ENCODE measurements at regions not wholly inside any gene's neighbourhood (a gene's known extent, or its start where the extent isn't known, plus 50 kb on each side); places are given as distances from the start of the nearest gene placed in this dataset.

DNA sequence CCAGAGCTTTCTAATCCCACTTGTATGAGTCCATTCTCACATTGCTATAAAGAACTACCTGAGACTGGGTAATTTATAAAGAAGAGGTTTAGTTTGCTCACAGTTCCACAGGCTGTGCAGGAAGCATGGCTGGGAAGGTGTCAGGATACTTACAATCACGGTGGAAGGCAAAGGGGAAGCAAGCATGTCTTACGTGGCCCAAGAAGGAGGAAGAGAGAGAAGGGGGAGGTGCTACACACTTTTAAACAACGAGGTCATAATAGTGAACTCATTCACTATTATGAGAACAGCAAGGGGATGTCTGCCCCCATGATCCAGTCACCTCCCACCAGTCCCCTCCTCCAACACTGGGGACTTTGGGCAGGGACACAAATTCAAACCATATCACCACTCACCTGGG is 67.8 kb downstream of the TTC32 start:
- Mint-ChIP-seq H3K27me3 (ENCODE audit: unreplicated experiment) (no peaks in the 10 kb centered on the region), H3K27ac (ENCODE audit: unreplicated experiment) (no peak overlapping the region), H3K9me3 (ENCODE audit: unreplicated experiment) (no peaks in the 10 kb centered on the region), H3K36me3 (ENCODE audit: low read depth, unreplicated experiment) (no peaks in the 10 kb centered on the region), H3K4me3 (ENCODE audit: unreplicated experiment) (no peak overlapping the region), H3K4me1 (ENCODE audit: unreplicated experiment) (no peaks in the 10 kb centered on the region)
- no peak for DNase-seq (ENCODE audit: low spot score)
- TF ChIP-seq, protein P1, sequence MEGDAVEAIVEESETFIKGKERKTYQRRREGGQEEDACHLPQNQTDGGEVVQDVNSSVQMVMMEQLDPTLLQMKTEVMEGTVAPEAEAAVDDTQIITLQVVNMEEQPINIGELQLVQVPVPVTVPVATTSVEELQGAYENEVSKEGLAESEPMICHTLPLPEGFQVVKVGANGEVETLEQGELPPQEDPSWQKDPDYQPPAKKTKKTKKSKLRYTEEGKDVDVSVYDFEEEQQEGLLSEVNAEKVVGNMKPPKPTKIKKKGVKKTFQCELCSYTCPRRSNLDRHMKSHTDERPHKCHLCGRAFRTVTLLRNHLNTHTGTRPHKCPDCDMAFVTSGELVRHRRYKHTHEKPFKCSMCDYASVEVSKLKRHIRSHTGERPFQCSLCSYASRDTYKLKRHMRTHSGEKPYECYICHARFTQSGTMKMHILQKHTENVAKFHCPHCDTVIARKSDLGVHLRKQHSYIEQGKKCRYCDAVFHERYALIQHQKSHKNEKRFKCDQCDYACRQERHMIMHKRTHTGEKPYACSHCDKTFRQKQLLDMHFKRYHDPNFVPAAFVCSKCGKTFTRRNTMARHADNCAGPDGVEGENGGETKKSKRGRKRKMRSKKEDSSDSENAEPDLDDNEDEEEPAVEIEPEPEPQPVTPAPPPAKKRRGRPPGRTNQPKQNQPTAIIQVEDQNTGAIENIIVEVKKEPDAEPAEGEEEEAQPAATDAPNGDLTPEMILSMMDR (IDR thresholded peaks at IDR 0.05; ENCODE audit: unreplicated experiment): no peak

DNA sequence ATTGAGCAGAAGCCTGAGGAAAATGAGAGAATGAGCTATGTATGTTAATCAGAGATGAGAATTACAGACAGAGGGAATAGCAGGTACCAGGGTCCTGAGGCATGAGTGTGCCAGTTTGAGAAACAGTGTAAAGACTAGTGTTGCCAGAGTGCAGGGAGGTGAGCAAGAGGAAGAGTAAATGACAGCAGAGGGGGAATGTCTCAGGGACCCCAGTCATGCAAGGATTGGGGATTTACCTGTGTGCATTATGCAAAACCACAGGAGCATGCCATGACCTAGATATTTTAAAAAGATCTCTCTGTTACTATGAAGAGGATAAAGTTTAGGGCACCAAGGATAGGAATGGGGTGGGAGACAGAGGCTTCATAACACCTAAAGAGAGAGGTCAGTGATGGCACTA is 72.1 kb downstream of the TTC32 start:
- no peaks in the 10 kb centered on the region for H3K36me3 Mint-ChIP-seq (ENCODE audit: low read depth, unreplicated experiment)
- no peak for DNase-seq (ENCODE audit: low spot score)
- no peak overlapping the region for H3K27ac Mint-ChIP-seq (ENCODE audit: unreplicated experiment)
- no peaks in the 10 kb centered on the region for H3K27me3 Mint-ChIP-seq (ENCODE audit: unreplicated experiment)
- H3K4me3 Mint-ChIP-seq (ENCODE audit: unreplicated experiment): no peak overlapping the region
- no peaks in the 10 kb centered on the region for H3K4me1 Mint-ChIP-seq (ENCODE audit: unreplicated experiment)
- no peaks in the 10 kb centered on the region for H3K9me3 Mint-ChIP-seq (ENCODE audit: unreplicated experiment)
- TF ChIP-seq, protein P1 (IDR thresholded peaks at IDR 0.05; ENCODE audit: unreplicated experiment): no peak

DNA sequence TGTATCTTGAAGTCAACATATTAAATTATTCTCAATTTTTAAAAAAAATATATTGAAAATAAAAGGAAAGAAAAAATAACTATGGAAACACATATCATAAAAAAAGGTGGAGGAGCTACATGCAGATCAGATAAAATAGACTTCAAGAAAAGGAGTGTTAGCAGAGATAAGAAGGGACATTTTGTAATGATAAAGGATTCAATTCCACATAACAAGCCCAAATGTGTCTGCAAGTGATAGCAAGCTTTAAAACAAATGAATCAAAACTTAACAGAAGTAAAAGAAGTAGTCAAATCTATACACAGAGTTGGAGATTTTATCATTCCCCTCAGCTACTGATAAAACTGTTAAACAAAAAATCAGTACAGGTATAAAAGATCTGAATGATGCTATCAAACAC is 74.9 kb downstream of the TTC32 start:
- no peak overlapping the region for H3K27ac Mint-ChIP-seq (ENCODE audit: unreplicated experiment)
- H3K4me3 Mint-ChIP-seq (ENCODE audit: unreplicated experiment): no peak overlapping the region
- DNase-seq (ENCODE audit: low spot score): no peak
- no peaks in the 10 kb centered on the region for H3K4me1 Mint-ChIP-seq (ENCODE audit: unreplicated experiment)
- no peaks in the 10 kb centered on the region for H3K9me3 Mint-ChIP-seq (ENCODE audit: unreplicated experiment)
- TF ChIP-seq, protein P1 (IDR thresholded peaks at IDR 0.05; ENCODE audit: unreplicated experiment): no peak
- no peaks in the 10 kb centered on the region for H3K36me3 Mint-ChIP-seq (ENCODE audit: low read depth, unreplicated experiment)
- no peaks in the 10 kb centered on the region for H3K27me3 Mint-ChIP-seq (ENCODE audit: unreplicated experiment)

DNA sequence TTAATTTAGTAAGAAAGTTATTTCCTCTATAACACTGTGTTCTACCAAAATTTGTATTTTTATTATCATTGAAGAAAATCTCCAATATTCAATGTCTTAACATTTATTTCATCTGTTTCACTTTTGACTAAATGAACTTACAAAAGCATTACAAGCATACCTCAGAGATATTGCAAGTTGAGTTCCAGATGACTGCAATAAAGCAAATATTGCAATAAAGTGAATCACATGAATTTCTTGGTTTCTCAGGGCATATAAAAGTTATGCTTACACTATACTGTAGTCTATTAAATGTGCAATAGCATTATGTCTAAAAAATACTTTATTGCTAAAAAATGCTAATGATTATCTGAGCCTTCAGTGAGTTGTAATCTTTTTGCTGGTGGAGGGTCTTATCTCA is 78.3 kb downstream of the TTC32 start:
- Mint-ChIP-seq H3K9me3 (ENCODE audit: unreplicated experiment) (no peaks in the 10 kb centered on the region), H3K4me1 (ENCODE audit: unreplicated experiment) (no peaks in the 10 kb centered on the region), H3K27ac (ENCODE audit: unreplicated experiment) (no peak overlapping the region), H3K36me3 (ENCODE audit: low read depth, unreplicated experiment) (no peaks in the 10 kb centered on the region), H3K27me3 (ENCODE audit: unreplicated experiment) (no peaks in the 10 kb centered on the region), H3K4me3 (ENCODE audit: unreplicated experiment) (no peak overlapping the region)
- no peak for DNase-seq (ENCODE audit: low spot score)
- TF ChIP-seq, protein P1 (IDR thresholded peaks at IDR 0.05; ENCODE audit: unreplicated experiment): no peak

DNA sequence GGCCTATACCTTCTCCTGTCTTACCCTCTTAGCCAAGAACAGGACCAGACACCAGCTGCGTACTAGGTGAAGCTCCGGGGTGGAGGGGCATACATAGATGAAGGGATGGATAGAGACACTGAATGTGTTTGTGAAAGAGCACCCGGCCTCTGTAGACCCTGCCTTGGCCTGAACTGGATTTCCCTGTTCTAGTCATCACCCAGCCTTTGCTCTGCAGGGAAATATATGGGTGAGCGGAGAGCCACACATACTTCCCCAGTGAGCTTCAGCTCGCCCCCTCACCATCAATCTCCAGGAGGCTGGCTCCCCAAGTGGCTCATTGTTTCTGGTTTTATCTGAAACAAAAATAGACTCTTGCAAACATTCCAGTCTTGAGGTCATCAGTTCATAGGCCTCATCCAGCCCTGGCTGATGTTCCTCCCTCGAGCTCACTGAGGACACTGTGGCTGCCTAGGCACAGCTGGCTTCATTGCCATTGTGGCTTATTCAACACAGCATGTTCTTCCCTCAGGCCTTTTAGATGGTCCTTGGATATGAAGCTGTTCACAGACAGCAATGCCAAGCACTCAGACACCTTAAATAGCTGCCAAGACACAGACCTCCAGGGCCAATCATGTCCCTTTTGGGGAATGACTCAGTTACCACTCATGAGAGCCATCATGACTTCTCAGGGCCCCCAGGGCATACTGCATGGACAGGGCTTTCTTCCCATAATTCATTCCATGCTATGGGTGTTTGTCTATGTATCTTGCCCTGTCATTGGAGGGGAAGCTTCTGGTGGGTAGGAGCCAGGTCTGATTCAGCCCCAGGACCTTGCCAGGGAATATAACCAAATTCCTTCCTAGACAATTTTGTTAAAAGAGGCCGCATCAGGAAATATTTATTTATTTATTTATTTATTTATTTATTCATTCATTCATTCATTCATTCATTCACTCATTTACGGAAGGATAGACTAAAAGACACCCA is 82.4 kb downstream of the TTC32 start:
- TF ChIP-seq, protein P1 (IDR thresholded peaks at IDR 0.05; ENCODE audit: unreplicated experiment): no peak
- Mint-ChIP-seq H3K27ac (ENCODE audit: unreplicated experiment) (no peak overlapping the region), H3K36me3 (ENCODE audit: low read depth, unreplicated experiment) (no peaks in the 10 kb centered on the region), H3K27me3 (ENCODE audit: unreplicated experiment) (no peaks in the 10 kb centered on the region), H3K9me3 (ENCODE audit: unreplicated experiment) (no peaks in the 10 kb centered on the region), H3K4me3 (ENCODE audit: unreplicated experiment) (no peak overlapping the region), H3K4me1 (ENCODE audit: unreplicated experiment) (no peaks in the 10 kb centered on the region)
- DNase-seq (ENCODE audit: low spot score): no peak
